ENCODE measurements at regions not wholly inside any gene's neighbourhood (a gene's known extent, or its start where the extent isn't known, plus 50 kb on each side); places are given as distances from the start of the nearest gene placed in this dataset.

DNA sequence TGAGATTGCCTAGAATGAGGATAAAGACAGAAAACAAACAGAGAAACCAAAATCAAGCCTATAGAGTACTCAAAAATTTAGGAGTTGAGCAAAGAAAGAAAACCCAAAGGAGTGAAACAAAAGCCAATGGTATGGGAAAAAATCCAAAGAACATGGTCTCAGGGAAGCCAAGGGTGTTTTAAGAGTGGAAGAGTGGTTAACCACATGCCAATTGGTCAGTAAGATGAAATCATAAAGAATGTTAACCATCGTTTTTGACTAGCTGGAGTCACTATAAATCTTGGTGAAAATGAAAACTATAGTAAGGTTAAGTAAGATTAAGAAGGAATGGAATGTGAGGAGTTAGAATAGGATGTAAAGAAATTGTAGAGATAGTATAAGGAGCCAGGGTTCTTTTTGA is 64.7 kb upstream of the RPL34 start:
- intact Hi-C loops (cut with micrococcal nuclease) (no loop called here), dilution Hi-C loops (cut with MboI; ENCODE audit: extremely low pct_ligation_motif_present, low sequenced_read_pairs) (no loop called here)
- Histone ChIP-seq H3K27me3 (ENCODE audit: control insufficient read depth in 2 of 2, insufficient read depth in 2 of 2, low read length in 2 of 2) (peaks cover 0 to 10% of the 10 kb centered on the region in 2 experiments), H3K4me2 (ENCODE audit: insufficient read depth, low read length) (no peak overlapping the region), H3K4me1 (ENCODE audit: control insufficient read depth, extremely low read depth, insufficient read depth, low read length) (no peaks in the 10 kb centered on the region), H3K9me1 (replicated peaks; ENCODE audit: control insufficient read depth, extremely low read depth, insufficient read depth, low read length) (no peaks in the 10 kb centered on the region), H3K36me3 (ENCODE audit: control insufficient read depth in 2 of 2, extremely low read depth in 1 of 2, insufficient read depth in 2 of 2, low read length in 2 of 2) (no peaks in the 10 kb centered on the region), H4K20me1 (replicated peaks; ENCODE audit: control insufficient read depth, extremely low read depth, insufficient read depth, low read length) (no peaks in the 10 kb centered on the region), H2AFZ (ENCODE audit: low read depth, low read length) (no peak overlapping the region), H3K9me3 (replicated peaks; ENCODE audit: control insufficient read depth, insufficient read depth, low read length) (no peaks in the 10 kb centered on the region), H3K27ac (ENCODE audit: insufficient read depth, low read depth, low read length) (no peak overlapping the region), H3K9ac (replicated peaks; ENCODE audit: extremely low read depth, insufficient read depth, low read length) (no peak overlapping the region), H3K4me3 (replicated peaks in 1 of 3; ENCODE audit: insufficient read depth in 1 of 3, low read depth in 1 of 3, low read length in 3 of 3) (no peak overlapping the region), H3K79me2 (ENCODE audit: control insufficient read depth, insufficient read depth, low read length) (no peaks in the 10 kb centered on the region)
- no TSS peak for BruUV-seq (replicated peaks)
- ChIA-PET CTCF (interaction anchor here (1.0 kb wide), 1 partner anchor 537 kb away, joined by 3 read pairs; no protein-coding TSS in a partner anchor), POLR2A (no interaction called here)
- FAIRE-seq (no peak), DNase-seq (ENCODE audit: low read depth, low spot score) (no peak)
- no peak for TF ChIP-seq FOS (IDR thresholded peaks at IDR 0.05; ENCODE audit: borderline replicate concordance, insufficient read depth, low read length)
- no peak for TF ChIP-seq EZH2 (IDR thresholded peaks at IDR 0.05; ENCODE audit: borderline replicate concordance, low read depth, low read length, severe bottlenecking)
- TF ChIP-seq MYC (IDR thresholded peaks at IDR 0.05; ENCODE audit: low read depth, low read length): no peak
- TF ChIP-seq, protein P1, sequence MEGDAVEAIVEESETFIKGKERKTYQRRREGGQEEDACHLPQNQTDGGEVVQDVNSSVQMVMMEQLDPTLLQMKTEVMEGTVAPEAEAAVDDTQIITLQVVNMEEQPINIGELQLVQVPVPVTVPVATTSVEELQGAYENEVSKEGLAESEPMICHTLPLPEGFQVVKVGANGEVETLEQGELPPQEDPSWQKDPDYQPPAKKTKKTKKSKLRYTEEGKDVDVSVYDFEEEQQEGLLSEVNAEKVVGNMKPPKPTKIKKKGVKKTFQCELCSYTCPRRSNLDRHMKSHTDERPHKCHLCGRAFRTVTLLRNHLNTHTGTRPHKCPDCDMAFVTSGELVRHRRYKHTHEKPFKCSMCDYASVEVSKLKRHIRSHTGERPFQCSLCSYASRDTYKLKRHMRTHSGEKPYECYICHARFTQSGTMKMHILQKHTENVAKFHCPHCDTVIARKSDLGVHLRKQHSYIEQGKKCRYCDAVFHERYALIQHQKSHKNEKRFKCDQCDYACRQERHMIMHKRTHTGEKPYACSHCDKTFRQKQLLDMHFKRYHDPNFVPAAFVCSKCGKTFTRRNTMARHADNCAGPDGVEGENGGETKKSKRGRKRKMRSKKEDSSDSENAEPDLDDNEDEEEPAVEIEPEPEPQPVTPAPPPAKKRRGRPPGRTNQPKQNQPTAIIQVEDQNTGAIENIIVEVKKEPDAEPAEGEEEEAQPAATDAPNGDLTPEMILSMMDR (IDR thresholded peaks at IDR 0.05; ENCODE audit: extremely low read depth in 1 of 2, insufficient read depth in 1 of 2, low read depth in 1 of 2, low read length in 2 of 2): no peak
- no peak for TF ChIP-seq JUN (IDR thresholded peaks at IDR 0.05; ENCODE audit: borderline replicate concordance, insufficient read depth, insufficient read length, low read depth)
- no peak for TF ChIP-seq GATA2 (IDR thresholded peaks at IDR 0.05; ENCODE audit: insufficient read depth, insufficient read length, low read depth, low read length)
- TF ChIP-seq POLR2A (IDR thresholded peaks at IDR 0.05; ENCODE audit: low read depth, low read length): no peak
- no peak for TF ChIP-seq POLR2AphosphoS5 (IDR thresholded peaks at IDR 0.05; ENCODE audit: insufficient read depth, low read depth, low read length)
- TF ChIP-seq, protein P2, sequence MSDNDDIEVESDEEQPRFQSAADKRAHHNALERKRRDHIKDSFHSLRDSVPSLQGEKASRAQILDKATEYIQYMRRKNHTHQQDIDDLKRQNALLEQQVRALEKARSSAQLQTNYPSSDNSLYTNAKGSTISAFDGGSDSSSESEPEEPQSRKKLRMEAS (IDR thresholded peaks at IDR 0.05; ENCODE audit: insufficient read depth, insufficient read length): no peak

Data from endothelial cell of umbilical vein (primary cell).